Fibroblast of skin of left biceps (primary cell): ENCODE measurements at regions not wholly inside any gene's neighbourhood (a gene's known extent, or its start where the extent isn't known, plus 50 kb on each side); places are given as distances from the start of the nearest gene placed in this dataset.
"Not testable (repeated sequence)": the region's sequence is repeated elsewhere in the genome, so short reads cannot be mapped to it uniquely, and the experiment has no call there.

ENCODE experiments used
- DNase-seq, 2 experiments: peaks; one replicate each; pipeline ENCODE4 v3.0.0-alpha.2; 2013; ENCODE audit warnings: low read depth in 2 of 2

DNA sequence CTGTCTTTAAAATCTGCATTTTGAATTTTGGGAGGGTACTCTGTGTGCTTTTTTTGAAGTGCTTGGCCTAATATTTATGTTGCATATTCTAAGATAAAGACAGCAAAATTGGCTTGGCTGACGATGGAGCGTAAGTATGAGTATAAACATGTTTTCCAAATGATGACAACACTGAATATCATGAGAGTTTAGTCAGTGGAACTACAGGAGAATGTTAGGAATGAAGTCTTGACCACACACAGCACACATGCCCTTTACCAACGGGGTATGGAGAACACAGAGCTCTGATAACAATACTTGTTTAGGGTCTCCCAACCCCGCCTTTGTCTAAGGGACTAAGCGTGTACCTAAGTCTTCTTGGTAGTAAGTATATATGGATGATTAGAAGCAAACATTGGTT lies 253.9 kb upstream of the FZD8 start:
- DNase-seq = peak in 1 of 2 experiments; percentile 42

DNA sequence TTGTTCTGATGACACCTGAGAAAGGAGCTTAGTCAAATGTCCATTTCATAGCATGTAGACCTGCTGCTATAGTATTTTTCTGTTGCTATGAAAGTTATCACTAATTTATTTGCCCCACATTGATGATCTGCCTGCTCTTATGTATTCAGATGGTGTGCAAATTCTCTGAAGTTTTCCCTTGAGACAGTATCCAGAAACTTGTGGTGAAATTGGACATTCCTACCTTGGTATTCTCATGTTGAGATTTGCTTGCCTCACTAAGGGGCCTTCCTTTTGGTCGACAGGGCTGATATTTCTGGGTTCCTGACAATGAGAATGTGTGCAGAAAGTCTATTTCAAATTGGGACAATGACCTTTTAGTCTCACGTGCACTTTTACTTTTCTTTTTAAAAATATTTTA lies 253.2 kb upstream of the FZD8 start:
- DNase-seq = peak in 1 of 2 experiments; percentile 36

DNA sequence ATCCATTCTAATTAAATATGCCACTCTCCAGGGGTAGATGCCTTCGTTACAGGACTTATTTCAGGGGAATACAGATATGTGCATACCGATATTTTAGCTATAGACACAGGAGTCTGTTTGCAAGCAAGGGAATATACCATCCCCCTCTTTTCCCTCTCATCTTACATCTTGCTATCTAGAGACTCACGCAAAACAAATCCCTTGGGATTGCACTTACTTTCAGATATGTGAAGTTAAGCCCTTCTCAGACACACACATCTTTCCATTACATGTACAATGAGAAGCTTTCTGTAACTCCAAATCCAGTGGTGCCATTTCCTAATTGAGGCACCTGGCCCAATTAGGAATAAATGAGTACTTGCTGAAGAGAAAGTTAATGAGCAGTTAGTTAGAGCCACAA lies 250.4 kb upstream of the FZD8 start:
- DNase-seq = no peak

DNA sequence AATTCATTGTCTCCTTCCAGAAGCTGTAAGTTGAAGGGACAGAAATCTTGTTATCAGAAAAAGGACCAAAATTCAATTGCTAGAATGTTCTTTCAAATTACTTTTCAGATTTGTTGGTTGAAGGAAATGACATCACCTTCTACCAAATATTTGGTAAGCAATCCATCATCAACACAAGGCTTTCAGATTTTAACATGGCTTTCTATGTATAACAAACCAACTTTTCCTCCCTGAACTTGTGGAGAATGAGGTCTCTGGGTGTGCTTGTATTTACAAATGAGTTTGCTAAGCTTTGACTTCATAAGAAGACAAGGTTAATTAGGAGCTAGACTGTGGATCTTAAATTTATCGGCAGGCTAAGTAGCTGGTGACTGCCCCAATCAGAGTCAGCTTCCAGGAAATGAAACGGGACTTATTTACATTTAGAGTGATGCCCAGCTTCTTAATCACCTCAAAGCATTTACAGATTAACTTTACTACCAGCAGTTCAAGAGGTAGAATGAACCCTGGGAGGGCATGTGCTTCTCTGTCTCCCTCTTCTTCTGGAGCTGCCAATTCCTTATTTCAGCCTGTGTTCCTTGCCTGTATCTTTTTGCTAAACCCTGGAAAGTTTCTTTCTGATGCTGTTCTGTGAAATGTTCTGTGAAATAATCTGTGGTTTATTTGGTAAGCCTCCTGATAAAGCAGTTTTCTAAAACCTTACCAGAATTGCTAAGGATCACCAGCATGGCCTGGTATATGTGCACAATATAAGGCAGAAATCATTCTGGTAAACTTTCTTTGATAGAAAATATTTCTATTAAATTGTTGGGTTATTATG lies 248.8 kb upstream of the FZD8 start:
- DNase-seq = no peak

DNA sequence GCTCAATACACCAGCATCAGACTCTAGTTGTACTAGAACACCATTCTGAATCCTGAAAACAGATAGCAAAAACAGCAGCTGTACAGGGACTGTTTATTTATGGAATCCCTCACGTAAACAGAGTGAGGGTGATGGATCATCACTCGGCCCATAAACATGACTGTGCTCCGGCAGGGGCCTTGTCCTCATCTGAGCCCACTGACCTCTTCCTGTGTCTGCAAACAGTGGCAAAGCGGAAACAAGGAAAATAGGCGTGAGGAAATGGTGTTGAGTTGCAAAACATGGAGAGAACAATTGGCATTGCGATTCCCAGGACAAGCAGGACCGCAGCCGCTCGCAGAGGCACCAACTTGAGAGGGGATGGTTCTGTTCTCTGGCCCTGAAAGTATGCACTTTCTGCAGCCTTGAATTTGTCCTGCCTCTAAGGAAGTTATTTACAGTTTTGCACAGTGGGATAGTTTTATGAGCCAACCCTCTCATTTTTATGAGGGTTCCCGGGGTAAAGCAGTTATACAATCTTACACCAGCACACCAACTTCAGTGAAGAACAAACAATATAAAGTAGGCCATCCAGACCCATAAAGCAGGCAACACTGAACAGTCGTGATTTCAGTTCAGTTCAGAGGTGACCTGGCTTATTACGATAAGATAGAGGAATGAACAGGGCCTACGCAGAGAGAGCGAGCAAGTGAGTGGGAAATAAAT lies 248.0 kb upstream of the FZD8 start:
- DNase-seq = no peak

DNA sequence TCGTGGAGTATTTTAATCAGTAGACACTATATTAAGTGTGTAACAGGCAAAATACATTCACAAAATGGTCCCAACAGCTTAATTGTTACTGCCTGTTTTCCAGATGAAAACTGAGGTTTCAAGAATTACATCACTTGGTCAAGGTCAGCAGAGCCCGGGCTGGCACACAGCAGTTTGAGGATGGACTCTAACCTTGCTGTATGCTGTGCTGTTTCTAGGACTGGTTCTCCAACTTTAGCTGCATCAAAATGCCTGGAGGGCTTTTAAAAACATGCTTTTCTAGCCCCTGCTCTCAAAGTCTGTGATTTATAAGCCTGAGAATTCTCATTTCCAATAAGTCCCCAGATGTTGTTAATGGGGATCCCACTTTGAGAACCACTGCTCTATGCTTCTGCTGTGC lies 247.1 kb upstream of the FZD8 start:
- no peak for DNase-seq

DNA sequence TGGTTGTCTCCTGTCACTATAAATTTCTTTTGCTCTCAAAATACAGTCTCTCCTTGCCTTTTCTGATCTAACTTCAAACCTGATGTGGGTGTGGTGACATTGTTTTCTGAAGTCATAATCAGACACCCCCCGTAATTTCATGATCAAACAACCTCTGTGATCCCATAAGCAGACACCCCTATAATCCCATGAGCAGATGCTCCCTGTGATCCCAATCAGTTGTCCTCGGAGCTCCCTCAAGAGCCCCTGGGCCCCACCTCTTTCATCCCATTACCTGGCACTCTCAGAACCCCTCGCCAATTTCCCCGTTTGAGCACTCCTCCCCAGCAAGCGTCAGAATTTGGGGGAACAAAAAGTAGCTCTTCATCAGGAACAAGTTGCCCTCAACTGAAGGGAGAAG lies 246.3 kb upstream of the FZD8 start:
- no peak for DNase-seq

DNA sequence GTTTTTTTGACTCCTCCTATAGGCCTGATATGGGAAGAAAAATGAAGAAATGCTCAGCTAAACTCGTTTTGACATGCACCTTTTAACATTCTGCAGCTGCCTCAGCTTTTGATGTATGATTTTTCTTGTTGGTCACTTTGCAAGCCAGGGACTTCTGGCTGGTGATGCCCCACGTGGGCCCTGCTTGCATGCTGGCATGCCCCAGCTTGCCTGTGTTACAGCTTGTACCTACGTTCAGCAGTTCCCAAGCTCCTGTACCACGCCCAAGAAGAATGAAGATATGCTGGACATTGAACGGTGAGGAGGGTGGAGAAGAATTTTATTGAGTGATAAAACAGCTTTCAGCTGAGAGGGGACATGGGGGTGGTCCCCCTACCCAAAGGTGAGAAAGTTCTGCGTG lies 245.6 kb upstream of the FZD8 start:
- DNase-seq = no peak

DNA sequence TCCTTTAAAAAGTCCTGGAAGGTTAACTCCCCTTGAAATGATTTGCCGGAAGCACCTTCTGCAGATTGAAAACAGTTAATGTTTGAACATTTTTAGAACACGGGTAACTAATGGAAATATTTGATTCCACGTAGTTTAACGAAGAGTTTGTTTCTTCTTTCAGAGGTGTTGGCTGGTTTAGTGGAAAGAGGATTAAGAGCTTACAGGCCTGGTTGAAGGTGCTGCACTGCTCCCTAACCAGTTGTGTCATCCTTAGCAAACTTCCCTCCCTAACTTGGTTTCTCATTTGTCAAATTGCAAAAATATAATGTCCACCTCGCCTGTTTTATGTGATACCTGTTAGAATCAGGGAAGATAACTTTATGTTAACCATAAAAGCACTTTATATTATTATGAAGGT lies 243.0 kb upstream of the FZD8 start:
- DNase-seq = no peak

DNA sequence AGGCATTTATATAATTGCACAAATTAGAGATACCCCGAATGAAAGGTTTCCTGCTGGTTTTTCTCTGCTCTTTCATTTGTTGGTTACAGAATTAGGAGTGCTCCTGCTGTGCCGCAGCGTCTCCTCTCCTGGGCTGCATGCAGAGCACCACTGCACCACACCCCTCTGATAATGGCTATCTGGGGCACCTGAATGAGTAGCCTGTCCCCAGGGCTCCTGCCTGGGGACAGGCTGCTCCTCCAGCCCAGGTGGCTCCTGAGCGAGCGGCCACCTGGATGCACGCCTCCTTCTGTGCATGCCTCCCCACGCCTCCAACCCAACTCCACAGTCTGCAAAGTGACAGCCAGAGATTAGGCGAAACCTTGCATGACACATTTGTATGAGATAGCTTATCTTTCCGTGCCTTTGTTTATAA lies 242.6 kb upstream of the FZD8 start:
- no peak for DNase-seq

DNA sequence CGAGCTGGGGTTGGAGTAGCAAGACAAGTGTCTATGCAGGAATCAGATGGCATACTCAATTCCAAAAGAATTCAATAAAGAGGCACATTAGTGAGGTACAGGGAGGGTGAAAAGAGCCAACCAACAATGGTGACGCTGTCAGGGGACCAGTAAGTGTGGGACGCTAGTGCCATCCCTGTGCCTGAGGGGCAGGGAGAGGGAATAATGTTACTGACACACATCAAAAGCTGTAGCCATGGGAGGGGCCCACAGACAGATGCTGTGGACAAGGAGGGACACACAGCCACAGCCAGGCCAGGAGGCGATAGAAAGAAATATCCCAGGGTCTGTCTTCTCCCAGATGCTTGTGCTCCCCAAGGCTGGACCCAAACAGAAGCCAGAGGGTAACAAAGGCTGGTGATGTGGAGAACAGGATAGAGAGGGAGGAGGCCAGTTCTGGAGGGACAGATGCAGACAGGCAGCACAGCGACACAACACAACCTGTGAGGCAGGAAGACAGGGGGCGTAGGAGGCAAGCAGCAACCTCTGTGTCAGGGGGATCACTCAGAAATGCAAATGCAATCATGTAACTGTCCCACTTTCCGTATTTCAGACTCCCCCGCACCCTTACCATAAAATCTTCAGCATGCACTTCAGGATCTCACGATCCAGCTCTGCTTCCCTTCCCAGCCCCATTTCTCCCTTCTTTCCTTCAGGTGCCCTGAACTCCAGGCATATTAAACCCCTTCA lies 240.5 kb upstream of the FZD8 start:
- no peak for DNase-seq

DNA sequence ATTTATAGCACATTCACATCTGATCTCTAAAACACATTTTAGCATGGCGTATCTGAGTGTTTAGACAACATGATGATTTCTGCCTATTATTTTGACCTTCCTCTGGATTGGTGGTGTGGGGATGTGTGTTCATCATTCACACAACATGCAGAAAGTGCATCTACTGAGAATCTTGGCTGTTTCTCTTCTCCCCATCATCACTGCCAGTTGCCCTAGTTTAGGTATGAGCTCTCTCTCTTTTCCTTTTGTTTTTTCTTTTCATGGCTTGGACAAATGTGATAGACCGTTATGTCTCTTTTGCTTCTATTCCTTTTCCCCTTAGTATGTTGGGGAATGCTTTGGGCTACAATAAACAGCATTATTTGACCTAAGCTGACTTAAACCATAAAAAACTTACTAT lies 239.2 kb upstream of the FZD8 start:
- DNase-seq = no peak

DNA sequence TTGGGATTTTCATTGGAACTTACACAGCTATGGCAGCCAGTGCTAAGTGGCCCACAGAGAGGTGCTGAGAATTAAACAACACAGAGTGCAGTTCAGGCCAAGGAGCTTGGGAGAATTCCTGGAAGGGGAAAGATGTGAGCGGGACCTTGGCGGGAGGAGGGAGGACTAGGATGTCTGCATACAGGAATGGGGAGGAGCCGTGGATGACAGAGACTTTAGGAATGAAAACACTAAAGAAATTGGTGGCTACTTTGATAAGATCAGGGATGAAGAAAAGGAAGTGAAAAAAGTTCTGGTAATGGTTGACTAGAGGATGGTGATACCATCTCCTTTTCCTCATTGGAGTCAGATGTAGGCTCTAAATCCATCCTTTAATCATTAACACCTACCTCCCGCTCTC lies 234.2 kb upstream of the FZD8 start:
- peak in 1 of 2 experiments; percentile 57 for DNase-seq

DNA sequence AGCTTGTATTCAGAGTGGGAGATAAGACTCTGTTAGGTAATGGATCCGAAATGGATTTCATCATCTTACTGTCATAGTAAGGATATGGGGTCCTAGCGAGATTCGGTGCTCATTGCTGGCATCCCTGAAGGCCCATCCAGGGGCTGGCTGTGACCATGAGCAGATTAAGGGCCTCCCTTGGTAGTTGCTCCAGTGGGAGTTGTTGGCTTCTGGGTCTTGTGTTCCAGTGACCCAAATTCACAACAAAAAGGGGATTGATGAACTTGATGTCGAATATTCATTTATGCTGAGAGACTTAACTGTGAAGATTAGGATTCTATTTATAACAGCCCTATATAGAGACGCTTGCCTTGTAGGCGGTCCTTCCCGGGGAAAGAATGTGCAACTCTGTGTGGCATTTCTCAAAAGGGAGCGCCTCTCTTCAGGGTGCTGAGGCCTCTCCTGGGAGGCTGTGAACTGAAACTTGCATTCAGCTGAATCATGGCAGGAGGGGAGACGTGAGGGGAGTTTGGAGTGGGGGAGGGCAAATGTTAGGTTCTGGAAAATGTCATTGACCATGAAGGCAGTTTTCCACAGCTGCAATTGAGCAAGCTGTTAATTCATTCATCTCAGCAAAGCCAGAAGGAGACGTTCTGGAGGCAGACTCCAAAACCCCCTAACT lies 233.1 kb upstream of the FZD8 start:
- peak; percentile 57 to 58 for DNase-seq

DNA sequence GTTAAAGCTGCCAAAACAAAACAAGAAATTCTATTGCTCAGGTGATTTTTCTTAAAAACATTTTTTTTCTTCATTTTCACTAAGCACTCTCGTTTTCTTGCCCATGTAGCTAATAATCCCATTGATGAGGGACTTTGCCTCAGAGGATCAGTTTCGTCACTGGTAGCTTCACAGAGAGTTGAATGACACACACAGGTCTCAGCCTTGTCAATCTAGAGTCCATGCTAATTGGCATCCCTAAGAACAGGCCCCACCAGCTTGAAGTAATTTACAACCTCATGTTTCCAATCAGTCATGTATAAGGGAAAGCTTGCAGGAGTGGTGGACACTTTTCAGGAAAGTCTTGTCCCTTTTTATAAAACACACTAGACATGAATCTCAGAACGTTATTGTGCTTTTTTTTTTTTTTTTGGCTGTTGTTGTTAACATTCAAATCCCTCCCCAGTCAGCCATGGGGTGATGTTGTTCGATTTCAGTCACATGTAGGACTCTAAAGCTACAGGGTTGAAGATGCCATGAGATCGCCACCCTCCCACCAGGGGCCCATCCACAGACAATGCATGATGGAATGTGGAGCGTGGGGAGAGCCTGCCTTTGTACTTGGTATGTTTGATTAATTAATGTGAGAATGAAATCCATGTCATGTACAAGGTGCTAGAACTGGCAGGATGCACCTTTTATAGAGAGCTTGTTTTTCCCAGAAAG lies 232.4 kb upstream of the FZD8 start:
- no peak for DNase-seq

DNA sequence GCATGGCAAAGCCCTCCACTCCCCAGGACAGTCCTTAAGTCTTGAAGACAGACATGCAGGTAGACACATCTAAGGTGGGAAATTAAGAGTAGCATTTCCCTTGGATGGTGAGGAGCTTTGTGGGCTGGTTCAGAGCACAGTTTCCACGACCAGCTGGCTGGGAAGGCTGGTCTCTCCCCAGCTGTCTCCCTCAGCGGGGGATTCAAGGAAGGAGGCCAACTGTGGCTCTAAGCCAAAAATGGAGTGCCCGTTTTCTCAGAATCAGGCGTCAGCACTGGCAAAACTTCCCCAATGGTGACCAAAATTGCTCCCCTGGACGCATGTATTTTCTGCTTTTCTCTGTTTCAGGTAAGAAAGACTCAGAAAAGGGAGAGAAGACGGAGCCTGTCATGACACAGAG lies 230.6 kb upstream of the FZD8 start:
- DNase-seq = no peak

DNA sequence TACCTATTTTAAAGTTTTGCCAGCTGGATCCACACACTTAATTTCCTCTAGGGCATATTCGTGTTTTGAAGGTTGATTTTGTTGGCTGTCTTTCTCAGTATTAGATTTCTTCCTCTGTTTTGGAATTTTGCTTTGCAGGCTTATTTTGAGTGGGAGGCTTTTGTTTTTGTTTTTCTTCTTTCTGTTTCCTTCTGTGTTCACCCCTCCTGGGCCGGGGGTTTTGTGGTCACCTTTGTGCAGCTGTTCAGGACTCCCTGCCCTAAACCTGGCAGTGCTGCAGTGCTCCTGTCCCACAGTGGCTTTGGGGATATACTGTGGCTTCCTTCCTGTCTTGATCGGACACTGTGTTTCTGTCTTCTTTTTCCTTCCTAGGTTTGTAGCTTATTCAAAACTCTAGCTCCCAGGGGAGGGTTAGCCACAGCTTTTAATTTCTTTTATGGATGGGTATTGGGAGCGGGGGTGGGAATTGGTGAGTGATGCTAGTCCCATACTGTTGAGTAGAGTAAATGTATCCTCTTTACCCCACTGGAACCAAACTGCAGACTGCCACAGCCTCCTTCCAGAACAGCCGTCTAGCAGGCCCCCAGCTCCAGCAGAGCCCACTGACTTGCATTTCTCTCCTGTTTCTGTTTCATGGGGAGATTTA lies 228.7 kb upstream of the FZD8 start:
- no peak for DNase-seq

DNA sequence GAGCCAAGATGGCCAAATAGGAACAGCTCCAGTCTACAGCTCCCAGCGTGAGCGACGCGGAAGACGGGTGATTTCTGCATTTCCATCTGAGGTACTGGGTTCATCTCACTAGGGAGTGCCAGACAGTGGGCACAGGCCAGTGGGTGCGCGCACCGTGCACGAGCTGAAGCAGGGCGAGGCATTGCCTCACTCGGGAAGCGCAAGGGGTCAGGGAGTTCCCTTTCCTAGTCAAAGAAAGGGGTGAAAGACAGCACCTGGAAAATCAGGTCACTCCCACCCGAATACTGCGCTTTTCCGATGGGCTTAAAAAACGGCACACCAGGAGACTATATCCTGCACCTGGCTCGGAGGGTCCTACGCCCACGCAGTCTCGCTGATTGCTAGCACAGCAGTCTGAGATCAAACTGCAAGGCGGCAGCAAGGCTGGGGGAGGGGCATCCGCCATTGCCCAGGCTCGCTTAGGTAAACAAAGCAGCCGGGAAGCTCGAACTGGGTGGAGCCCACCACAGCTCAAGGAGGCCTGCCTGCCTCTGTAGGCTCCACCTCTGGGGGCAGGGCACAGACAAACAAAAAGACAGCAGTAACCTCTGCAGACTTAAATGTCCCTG lies 216.7 kb upstream of the FZD8 start:
- DNase-seq = not testable (repeated sequence)

DNA sequence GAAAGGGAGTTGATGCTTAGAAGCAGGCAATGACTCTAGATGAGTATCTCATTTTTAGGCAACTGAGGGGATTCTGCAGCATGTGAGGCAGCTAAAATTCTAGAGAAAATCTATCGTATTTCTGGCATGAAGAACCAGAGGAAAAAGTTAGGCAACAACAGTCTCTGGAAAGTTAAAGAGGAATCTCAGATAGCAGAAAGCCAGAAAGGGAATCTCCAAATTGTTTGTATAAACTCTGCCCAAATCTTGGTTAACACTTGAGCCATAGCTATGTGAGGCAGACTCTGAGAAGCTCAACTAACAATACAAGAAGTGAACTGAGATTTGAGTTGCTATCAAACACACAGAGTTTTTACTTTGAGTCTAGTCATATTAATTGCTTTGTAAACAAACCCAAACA lies 215.8 kb upstream of the FZD8 start:
- DNase-seq = no peak

DNA sequence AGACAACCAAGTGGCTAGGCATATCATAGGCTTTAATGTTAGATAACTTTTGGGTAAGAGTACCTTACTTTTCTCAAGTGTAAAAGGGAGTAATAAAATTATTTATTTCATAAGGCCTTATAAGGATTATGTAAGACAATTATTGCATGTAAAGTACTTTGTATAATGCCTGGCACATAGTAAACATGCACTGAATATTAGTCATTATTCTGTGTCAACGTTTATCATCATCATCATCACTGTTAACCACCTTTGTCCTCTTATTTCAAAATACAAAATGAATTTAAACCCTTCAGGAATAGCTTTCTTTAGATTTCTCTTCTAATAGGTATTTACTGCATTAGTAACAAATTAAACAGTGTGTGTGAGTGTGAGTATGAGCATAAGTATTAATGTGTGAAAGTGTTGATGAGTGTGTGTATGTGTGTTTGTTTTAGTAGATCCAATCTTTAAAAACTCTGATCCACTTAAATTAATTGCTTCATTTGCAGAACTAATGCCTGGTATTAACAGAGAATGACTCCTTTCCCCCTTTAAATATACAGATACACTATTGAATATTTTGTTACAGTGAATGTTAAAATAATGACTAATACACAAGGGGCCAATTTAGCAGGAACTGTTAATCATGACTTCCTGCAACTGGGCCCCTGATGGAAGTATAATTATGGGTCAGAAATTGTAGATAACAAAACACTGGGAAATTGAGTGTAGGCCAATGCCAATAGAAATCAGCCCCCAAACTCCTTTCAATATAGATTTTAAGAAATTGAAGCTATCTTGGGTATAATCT lies 213.3 kb upstream of the FZD8 start:
- DNase-seq = no peak
